Mammary epithelial cell (primary cell): ENCODE measurements at regions not wholly inside any gene's neighbourhood (a gene's known extent, or its start where the extent isn't known, plus 50 kb on each side); places are given as distances from the start of the nearest gene placed in this dataset.

Experiments used
- EZH2 ChIP-seq: IDR thresholded peaks from 2 replicates; pipeline ENCODE4 v1.6.1; 2012; ENCODE audit warnings: low read length, inconsistent platforms, borderline replicate concordance
- TF ChIP-seq, protein P1 (sequence below), 2 donors: IDR thresholded peaks in 1 of 2; conservative IDR thresholded peaks in 1 of 2; 2 replicates each; pipeline ENCODE4 v1.5.1; 2011 to 2012; ENCODE audit warnings: inconsistent platforms in 2 of 2, low read length in 2 of 2, mild to moderate bottlenecking in 2 of 2, control low read depth in 1 of 2, low read depth in 1 of 2; ENCODE audit not compliant: insufficient read depth in 1 of 2; ENCODE audit errors: extremely low read depth in 1 of 2

DNA sequence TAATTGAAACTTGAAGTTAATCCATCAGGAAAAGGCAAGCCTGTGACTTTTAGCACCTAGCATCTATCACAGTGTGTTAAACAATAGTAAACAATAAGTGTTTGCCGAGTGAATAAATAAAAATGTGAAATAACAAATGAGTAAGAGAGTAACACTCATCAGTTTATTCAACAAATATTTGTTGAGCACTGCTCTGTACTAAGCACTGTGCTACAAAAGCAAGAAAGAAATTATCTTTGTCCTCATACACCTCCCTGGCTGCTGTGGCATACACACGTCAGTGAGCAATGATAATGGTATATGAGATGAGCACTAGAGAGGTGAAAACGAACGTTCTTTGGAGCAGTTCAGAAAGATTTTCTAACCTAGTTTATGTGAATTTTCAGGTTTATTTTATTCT, 295.0 kb upstream of the LRRC7 start:
- TF ChIP-seq, protein P1, sequence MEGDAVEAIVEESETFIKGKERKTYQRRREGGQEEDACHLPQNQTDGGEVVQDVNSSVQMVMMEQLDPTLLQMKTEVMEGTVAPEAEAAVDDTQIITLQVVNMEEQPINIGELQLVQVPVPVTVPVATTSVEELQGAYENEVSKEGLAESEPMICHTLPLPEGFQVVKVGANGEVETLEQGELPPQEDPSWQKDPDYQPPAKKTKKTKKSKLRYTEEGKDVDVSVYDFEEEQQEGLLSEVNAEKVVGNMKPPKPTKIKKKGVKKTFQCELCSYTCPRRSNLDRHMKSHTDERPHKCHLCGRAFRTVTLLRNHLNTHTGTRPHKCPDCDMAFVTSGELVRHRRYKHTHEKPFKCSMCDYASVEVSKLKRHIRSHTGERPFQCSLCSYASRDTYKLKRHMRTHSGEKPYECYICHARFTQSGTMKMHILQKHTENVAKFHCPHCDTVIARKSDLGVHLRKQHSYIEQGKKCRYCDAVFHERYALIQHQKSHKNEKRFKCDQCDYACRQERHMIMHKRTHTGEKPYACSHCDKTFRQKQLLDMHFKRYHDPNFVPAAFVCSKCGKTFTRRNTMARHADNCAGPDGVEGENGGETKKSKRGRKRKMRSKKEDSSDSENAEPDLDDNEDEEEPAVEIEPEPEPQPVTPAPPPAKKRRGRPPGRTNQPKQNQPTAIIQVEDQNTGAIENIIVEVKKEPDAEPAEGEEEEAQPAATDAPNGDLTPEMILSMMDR (conservative IDR thresholded peaks at IDR 0.05 in 1 of 2, IDR thresholded peaks at IDR 0.05 in 1 of 2; ENCODE audit: extremely low read depth in 1 of 2, insufficient read depth in 1 of 2, low read depth in 1 of 2, low read length in 2 of 2), result no peak
- TF ChIP-seq EZH2, result no peak
